ENCODE measurements at regions not wholly inside any gene's neighbourhood (a gene's known extent, or its start where the extent isn't known, plus 50 kb on each side); places are given as distances from the start of the nearest gene placed in this dataset.
"Not testable (repeated sequence)": the region's sequence is repeated elsewhere in the genome, so short reads cannot be mapped to it uniquely, and the experiment has no call there.

GRCh38 chr3:16055606-16056211 is 118.8 kb upstream of the GALNT15 start:
- DNase-seq (ENCODE audit: low read depth), result no peak

GRCh38 chr3:16056217-16056616 is 118.3 kb upstream of the GALNT15 start:
- no peak for DNase-seq (ENCODE audit: low read depth)

- no peak for DNase-seq (ENCODE audit: low read depth)
Measured at GRCh38 chr3:16058521-16058920, 116.0 kb upstream of the GALNT15 start.

- DNase-seq (ENCODE audit: low read depth), result no peak
Measured at GRCh38 chr3:16059081-16059537, 115.4 kb upstream of the GALNT15 start.

GRCh38 chr3:16059711-16060357 is 114.6 kb upstream of the GALNT15 start:
- DNase-seq (ENCODE audit: low read depth), result no peak

GRCh38 chr3:16060358-16060852 is 114.1 kb upstream of the GALNT15 start:
- no peak for DNase-seq (ENCODE audit: low read depth)

GRCh38 chr3:16060945-16061344 is 113.5 kb upstream of the GALNT15 start:
- DNase-seq (ENCODE audit: low read depth), result no peak

- DNase-seq (ENCODE audit: low read depth), result no peak
Measured at GRCh38 chr3:16061491-16061890, 113.0 kb upstream of the GALNT15 start.

GRCh38 chr3:16063603-16064002 is 110.9 kb upstream of the GALNT15 start:
- DNase-seq (ENCODE audit: low read depth), result no peak

- DNase-seq (ENCODE audit: low read depth), result no peak
Measured at GRCh38 chr3:16064642-16065414, 109.7 kb upstream of the GALNT15 start.

GRCh38 chr3:16066545-16066944 is 107.9 kb upstream of the GALNT15 start:
- no peak for DNase-seq (ENCODE audit: low read depth)

GRCh38 chr3:16066975-16067374 is 107.5 kb upstream of the GALNT15 start:
- DNase-seq (ENCODE audit: low read depth), result no peak

- DNase-seq (ENCODE audit: low read depth), result no peak
Measured at GRCh38 chr3:16067837-16068471, 106.5 kb upstream of the GALNT15 start.

GRCh38 chr3:16069149-16069922 is 105.1 kb upstream of the GALNT15 start:
- no peak for DNase-seq (ENCODE audit: low read depth)

GRCh38 chr3:16070707-16071106 is 103.8 kb upstream of the GALNT15 start:
- no peak for DNase-seq (ENCODE audit: low read depth)

- no peak for DNase-seq (ENCODE audit: low read depth)
Measured at GRCh38 chr3:16071206-16071605, 103.3 kb upstream of the GALNT15 start.

GRCh38 chr3:16072420-16073110 is 101.9 kb upstream of the GALNT15 start:
- no peak for DNase-seq (ENCODE audit: low read depth)

GRCh38 chr3:16073203-16073602 is 101.3 kb upstream of the GALNT15 start:
- DNase-seq (ENCODE audit: low read depth), result no peak

GRCh38 chr3:16073990-16074671 is 100.3 kb upstream of the GALNT15 start:
- not testable (repeated sequence) for DNase-seq (ENCODE audit: low read depth)

GRCh38 chr3:16075647-16076046 is 98.8 kb upstream of the GALNT15 start:
- DNase-seq (ENCODE audit: low read depth), result no peak

All from stimulated activated CD8-positive, alpha-beta memory T cell treated with anti-CD3 and anti-CD28 coated beads, Interleukin-12 subunit alpha, Interleukin-12 subunit beta, amount 100 ng/mL, for 4 hours (primary cell).